ENCODE measurements at regions not wholly inside any gene's neighbourhood (a gene's known extent, or its start where the extent isn't known, plus 50 kb on each side); places are given as distances from the start of the nearest gene placed in this dataset.

DNA sequence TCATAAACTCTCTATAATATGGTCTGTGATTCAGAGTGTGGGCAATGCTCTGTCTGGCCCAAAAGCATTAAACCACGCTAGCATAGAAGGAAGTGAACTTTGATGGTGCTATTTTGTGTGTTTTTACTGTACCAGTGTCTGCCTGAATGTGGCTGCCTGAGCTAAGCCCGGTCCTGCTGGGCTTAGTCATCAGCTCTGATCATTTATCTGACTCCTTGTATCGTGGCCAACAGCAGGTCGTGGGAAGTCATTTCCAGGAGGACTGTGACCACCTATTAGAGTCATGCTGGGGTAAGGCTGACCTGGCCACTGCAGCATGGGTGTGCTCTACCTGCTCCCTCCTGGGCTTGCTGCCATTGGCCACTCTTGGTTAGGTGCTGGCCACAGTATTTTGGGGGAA lies 239.1 kb upstream of the CEP162 start:
- DNase-seq (ENCODE audit: low spot score), result no peak

DNA sequence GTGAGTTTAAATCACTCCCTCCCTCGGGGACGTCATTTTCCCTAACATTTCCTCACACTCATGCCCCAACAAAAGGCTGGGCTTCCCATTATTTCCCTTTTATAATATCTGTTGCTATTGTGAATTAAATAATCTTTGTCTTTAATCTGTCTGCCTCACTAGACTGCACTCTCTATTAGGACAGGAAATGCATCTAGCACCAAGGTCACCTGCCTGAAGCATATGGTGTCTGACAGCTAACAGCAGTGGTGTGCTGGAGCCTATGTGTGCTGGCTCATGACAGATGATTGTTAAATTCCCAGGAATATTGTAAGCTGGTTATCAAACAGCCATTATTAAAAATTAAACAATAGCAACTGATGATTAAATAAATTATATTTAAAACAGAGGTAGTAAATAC lies 237.0 kb upstream of the CEP162 start:
- no peak for DNase-seq (ENCODE audit: low spot score)

DNA sequence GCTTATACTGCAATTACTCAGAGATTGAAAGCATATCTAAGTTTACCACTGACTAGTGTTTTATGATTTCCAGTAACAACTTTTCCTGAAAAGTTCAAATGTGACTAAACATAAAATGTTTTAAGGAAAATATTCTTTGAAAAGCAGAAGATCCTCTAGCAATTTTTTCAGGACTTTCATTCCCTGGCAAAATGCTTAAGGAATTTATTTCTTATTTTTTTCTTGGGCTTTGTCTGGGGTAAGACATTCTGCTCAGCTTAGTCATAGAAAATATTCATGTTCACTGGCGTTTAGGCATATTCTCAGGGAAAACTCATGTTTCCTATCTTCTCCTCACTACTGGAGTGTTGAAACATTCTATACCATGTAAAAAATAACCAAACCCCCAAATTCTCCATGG lies 235.3 kb upstream of the CEP162 start:
- no peak for DNase-seq (ENCODE audit: low spot score)

DNA sequence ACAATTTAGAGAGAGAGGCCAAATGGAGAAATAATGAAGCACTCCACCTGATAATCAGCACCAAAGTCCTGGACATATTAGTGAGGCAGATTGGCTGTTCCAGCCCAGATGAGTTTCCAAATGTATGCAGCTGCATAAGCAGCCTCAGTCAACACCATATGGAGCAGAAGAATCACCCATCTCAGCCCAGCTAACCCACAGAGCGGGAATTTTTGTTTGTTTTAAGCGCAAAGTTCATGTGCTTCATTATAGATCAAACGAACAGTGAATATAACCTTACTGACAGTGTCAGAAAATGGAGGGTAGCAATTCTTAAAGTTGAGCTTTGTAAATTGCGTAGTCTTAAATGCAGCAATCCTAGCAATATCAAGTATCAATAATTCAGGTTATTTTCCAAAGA lies 234.0 kb upstream of the CEP162 start:
- no peak for DNase-seq (ENCODE audit: low spot score)

DNA sequence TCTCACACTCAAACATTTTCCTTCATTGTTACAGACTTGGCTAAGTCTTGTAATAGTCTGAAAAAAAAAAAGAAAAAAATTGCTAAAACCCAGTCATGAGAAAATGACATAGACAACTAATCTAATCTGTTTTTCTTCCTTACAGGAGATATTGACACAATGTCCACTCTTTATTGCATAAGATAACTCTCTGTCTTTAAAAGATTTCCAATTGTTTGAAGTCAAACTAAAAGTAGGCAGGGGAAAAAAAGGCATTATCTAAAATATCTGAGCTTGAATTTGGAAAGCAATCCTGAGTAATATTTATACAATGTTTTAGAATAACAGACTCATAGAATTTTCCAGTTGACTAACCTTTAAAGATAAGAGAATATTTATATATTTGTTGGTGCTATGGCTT lies 233.0 kb upstream of the CEP162 start:
- DNase-seq (ENCODE audit: low spot score), result no peak

DNA sequence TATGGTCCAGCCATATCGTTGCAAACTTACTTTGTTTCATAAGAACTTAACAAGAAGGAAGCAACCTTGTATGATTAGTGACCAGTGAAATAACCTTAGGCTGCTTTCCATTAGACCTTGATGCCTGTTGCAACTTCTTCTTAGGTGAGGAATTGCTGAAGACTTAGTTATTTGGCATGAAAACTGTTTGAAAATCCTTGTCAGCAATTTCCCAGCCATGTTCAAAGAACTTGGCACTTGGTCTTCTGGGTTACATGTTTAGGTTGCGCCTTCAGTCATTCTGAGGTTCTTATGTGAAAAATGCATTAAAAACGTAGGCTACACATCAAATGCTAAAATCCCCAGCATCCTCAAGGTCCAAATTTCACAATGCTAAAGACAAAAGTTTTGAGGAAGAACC lies 232.0 kb upstream of the CEP162 start:
- DNase-seq (ENCODE audit: low spot score), result no peak

DNA sequence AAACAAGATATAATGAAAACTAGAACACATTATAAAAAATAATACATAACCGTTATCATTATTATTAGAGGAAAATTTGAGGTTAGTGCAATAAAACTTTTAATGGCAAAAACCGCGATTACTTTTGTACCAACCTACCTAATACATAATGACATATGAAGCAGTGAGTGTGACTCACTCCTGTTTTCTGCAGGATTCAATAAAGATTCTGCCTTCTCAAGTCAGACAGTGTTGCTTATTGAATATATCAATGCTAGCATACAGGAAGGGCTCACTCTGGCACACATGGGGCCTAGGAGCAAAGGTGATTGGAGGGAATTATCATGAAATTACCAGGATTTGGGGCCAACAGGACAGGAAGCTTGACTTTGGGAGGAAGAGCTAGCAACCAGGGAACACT lies 230.8 kb upstream of the CEP162 start:
- DNase-seq (ENCODE audit: low spot score), result no peak

DNA sequence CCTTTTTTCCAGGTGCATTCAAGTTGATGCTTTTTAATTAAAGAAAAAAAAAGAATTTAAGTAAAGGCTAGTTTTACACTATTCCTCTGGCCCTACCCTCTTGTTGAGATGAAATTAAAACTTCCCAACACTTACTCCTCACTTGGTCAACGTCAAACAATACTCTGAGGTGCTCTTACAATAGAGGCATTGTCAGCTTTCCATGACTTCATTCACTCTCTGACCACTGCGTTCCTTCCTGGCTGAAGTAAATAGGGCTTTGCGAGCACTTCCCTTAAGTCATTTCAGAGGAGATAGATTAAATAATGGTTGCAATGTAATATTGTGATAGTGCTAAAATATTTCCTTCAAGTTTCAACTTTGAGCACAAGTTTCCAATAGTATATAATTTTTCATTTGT lies 229.8 kb upstream of the CEP162 start:
- DNase-seq (ENCODE audit: low spot score), result no peak

DNA sequence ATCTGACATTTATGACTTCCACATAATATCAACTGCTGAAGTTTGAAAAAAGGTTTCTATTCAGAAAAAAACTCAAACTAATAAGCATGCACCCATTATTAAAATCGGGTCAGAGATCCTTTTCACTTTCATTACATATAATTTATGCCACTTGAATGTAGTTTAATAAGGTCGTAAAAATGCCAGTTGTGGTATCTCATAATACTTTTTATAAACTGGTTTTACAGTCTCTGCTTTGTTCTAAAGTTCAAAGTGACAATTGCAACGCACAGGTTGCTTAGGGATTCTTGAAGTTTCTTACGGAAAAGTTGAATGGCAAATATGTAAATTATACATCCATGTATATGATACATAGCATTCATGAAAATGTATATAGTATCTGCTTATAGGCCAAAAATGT lies 229.4 kb upstream of the CEP162 start:
- no peak for DNase-seq (ENCODE audit: low spot score)

DNA sequence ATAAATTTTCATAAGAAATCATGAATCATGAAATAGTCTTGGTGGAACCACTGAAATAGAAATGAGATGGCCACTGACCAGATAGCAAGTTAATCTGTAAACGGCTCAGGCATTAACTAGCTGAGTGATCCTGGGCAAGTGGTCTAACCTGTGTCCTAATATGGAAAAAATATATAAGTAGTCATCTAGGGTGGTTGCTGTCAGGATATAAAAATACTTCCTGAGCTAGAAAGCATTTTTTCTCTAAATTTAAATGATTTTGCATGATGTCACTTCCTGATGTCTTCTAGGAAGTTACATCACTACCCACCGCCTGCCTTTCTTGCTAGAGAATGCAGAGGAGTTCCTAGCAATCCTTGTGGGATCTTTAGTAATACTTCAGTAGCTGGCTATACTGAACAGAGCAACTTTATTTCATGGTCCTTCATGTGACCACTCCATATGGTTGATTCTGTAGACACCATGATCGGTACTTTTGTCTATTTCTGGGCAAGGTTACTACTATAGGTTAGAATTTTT lies 228.1 kb upstream of the CEP162 start:
- DNase-seq (ENCODE audit: low spot score), result no peak

DNA sequence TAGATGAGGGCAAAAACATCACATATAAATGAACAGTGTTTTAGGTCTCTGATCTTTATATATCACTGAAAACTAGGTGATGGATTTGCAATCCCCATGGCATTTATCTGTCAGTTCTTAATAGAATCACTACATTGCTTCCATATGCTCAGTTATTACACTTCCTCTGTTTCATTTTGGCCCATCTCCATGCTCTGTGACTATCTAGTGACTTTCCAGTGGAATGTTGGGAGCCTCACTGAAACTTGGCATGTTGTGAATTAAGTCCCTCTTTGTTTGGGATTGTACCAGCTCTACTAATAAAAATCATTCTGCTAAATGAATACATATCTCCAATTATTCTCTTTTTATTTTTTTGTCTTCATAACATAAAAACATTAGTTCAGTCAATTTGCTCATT lies 226.1 kb upstream of the CEP162 start:
- DNase-seq (ENCODE audit: low spot score), result no peak

DNA sequence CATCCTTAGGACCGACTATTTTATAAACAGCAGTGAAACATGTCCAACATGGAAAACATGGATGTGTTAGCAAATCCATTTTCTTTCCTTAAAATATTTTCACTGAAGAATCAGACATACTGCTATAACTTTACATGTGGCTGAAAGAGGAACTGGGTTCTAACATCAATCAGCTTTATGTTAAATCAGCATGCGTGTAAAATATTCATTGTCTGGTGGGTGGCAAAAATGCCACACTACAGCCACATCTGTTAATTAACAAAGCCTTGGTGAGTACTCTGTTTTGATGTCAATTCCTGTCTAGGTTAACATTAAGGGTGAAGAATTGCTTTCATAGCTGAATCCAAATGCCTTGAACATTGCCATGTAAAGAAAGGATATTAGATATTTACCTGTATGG lies 222.6 kb upstream of the CEP162 start:
- no peak for DNase-seq (ENCODE audit: low spot score)

DNA sequence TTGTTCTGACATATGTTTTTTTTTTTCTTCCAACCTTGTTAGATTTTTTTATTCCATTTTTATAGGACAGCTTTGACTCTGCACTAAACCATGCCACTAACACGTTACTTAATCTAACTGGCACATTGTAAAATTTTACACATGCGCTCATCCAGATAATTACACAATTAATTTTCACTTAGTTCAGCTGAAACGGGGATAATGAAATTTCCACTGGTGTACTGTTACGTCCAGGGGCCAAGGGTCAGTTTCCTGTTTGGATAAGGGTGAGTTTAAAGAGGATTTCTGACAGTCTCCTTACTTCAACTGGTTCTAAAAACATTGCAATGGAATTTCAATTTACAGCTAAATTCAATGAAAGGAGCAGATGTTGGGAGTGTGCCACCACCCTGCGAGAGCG lies 221.8 kb upstream of the CEP162 start:
- no peak for DNase-seq (ENCODE audit: low spot score)

DNA sequence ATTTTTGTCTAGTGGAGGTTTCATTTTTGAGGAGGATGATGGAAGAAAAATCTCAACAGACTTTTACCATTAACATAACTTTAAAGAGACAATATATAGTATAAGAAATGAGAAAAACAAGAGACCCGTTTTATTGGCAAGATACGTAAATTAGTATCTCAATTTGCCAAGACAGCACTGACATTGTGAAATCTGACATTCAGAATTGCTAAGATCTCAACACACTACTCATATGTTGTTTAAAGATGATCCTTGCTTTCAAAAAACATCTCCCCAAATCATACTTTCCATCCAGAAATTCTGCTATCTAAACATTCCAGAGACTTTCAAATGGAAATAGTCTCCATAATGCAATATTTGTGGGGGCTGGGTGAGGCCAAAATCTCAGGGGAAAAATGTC lies 220.9 kb upstream of the CEP162 start:
- DNase-seq (ENCODE audit: low spot score), result no peak

DNA sequence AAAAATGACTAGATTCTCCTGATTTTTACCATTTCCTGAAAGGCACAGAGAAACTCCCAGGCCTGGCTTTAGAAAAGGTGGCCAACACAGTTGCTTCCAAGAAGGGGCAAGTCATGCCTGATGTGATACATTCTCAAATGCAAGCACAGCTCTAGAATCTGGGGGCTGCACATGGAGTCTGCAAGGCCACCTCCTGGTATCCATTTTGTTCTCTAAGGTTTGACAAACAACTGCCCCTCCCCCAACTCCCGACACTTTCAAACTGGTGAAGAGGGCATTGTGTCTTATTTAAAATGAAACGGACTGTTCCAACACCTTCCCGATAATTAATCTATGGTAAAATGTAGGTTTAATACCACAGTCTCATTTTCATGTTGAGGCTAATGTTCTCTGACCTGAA lies 220.2 kb upstream of the CEP162 start:
- no peak for DNase-seq (ENCODE audit: low spot score)

DNA sequence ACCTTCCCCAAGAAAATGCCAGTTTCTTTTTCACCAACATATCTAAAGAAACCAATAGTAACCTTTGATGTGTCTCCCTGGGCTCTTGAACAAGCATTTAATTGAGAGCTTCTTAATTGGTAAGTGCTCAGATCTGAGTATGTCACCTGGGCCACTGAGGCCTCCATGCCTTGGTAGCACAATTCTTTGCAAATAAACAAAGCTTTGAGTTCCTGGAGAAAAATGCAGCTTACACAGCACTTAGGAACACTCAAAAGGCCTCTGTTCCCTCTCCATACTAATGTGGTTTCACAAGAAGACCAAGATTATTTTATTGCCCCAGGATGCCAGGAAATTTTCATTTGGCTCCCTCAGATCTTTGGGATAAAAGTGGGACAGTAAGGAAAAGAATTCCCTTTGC lies 217.6 kb upstream of the CEP162 start:
- DNase-seq (ENCODE audit: low spot score), result no peak

DNA sequence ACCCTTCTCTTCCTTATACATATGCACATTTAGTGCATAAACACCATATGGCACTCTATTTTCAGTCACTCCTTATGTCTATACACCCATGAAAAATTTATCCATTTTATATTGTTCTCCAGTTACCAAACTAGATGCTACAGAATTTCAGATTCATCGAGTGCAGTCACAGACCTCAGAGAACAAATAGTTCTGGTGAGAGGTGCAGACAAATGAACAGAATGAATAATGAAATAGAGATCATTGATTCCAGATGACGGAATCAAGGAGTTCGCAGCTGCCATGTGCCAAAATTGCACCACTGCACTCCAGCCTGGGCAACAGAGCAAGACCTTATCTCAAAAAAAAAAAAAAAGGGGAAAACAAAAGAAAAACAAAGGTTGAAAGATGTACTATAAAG lies 214.8 kb upstream of the CEP162 start:
- DNase-seq (ENCODE audit: low spot score), result no peak

DNA sequence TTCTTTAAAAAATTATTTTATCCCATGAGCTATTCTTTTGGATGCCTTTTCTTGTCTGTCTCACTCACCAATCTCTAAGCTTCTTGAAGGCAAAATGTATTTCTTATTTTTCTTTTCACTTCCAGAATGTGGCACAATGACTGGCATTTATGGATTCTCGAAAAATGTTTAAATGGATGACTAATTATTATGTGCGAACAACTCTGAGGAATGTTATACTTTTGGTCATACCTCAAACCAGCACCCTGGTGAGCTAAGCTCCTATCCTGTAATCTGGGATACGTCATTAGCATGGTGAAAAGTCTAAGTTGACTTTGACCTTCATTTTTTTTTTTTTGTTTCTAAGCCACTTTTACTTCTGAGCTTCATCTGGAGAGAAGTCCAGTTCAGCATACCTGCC lies 214.0 kb upstream of the CEP162 start:
- no peak for DNase-seq (ENCODE audit: low spot score)

DNA sequence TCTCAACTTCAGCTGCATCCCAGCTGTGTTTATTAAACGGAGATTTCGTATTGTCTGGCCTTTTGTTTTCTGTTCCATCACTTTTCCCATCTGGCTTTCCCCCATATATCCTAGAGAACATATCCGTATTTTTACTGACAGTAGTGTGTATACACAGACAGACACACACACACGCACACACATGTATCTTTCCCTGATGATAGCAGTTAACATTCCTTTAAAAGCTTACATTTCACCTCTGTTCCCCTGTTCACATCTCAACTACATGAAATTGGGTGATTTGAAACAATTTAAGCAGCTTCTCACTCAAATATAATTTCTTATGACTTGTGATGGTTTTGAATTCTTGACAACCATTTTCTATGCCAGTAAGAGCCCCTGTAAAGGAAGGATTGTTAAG lies 207.1 kb upstream of the CEP162 start:
- no peak for DNase-seq (ENCODE audit: low spot score)

DNA sequence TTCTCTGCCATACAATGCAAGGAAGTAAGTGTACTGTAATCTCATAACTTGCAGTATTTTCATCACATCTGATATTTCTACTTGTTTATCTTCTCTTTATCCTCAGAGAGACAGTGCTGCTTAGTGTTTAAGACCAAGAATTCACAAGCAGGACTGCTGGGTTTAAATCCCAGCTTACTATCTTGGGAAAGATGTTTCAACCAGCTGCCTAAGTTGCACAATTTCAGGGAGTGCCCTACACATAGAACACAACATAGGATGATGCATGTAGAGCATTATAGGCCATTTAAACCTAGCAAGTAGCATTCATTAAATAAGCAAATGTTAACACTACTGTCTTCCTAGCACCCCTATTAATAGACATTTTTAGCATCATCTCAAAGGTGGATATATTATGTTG lies 205.2 kb upstream of the CEP162 start:
- no peak for DNase-seq (ENCODE audit: low spot score)

DNA sequence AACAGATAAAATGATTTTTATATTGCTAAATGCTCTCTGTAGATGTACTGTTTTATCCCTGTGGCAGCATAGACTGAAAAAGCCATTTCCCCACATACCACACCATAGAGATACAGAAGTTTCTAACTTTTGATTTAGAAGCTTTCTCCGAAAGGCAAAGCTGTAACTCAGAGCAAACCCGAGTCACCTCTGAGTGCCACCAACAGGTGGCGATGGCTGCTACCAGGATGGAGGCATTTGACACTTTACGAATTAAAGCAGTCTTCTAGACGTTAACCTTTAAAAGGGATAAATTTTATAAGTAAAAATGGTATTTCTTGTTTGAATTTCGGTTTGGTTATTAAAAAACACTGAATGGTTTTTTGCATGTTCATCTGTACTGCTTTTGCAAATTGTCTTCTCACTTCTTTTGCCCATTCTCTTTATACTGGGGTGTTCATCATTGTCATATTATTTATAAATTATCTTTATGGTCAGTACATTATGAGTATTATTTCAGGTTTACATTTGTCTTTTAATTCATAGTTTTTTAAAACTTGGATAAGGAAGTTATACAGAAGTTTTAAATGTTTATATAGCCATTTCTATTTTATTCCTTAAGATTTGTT lies 201.0 kb upstream of the CEP162 start:
- no peak for DNase-seq (ENCODE audit: low spot score)

DNA sequence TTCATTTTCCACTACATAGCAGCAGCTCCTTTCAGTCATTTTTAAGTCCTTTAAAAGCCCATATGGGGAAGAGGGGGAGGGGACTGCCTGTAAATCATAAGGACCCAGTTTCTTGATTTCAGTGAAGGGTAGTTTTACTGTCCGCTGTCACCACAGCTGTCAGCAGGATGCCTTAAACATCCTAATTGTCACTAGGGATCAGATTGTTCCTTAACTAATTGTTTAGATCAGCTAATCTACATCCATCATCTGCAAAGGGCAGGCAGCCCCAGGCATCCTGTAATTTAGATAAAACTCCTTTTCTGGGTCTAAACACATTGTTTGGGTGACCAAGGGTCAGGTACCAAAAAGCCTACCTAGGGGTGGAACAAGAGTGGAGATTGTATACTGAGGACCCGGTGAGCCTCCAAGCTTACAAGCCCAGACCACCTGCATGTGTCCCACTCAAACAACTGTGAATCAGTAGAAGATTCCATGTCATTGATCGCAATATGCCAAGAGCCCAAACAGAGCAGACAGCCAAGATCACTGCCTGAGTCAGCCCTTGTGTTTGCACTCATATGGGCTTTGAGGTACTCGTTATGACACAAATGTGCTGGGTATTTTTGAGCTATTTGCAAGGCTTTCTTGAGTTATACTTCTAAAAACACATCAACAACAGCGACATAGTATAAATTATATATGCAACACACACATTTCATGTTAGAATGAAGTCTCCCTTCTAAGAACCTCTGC lies 198.7 kb upstream of the CEP162 start:
- DNase-seq (ENCODE audit: low spot score), result no peak

DNA sequence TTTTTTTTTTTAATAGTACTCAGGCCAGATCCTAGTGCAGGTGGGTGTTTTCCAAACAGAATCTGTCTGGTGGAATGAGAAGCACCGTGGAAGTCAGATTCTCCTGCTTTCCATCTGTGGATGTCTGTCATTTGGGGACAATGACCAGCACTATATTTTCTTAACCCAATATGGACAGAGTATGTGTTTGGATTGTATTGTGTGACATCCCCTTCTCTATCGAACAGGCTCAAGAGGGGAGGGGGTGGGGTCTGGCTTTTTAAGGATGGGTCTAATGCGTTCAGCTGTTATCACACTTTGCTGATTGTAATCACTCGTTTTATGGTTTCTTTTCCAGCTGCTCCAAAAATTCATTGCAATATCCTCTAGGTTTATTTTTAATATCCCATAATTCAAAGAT lies 197.5 kb upstream of the CEP162 start:
- no peak for DNase-seq (ENCODE audit: low spot score)

All from mesenteric fat pad (tissue), 1 donor.